ENCODE measurements at regions not wholly inside any gene's neighbourhood (a gene's known extent, or its start where the extent isn't known, plus 50 kb on each side); places are given as distances from the start of the nearest gene placed in this dataset.

- Histone ChIP-seq H3K27me3 (no peaks in the 10 kb centered on the region), H3K4me3 (no peak overlapping the region), H3K9me3 (no peaks in the 10 kb centered on the region), H3K27ac (no peak overlapping the region), H3K36me3 (peaks cover 6% of the 10 kb centered on the region), H3K4me1 (peaks cover 3% of the 10 kb centered on the region)
- TF ChIP-seq CTCF (IDR thresholded peaks at IDR 0.05) (no peak), EP300 (IDR thresholded peaks at IDR 0.05) (no peak), POLR2AphosphoS5 (IDR thresholded peaks at IDR 0.05) (no peak), POLR2A (IDR thresholded peaks at IDR 0.05) (no peak)
- WGBS: 59% methylated on average over 3 of the region's 3 CpGs
- no peak for DNase-seq (ENCODE audit: low spot score in 2 of 2)
Observed at GRCh38 chr1:232484856-232485255, 145.1 kb downstream of the SIPA1L2 start.

- WGBS: 89% methylated on average over 4 of the region's 4 CpGs
- H3K9me3 ChIP-seq: no peaks in the 10 kb centered on the region
- no peak overlapping the region for H3K27ac ChIP-seq
- TF ChIP-seq CTCF (IDR thresholded peaks at IDR 0.05) (no peak), EP300 (IDR thresholded peaks at IDR 0.05) (no peak), POLR2A (IDR thresholded peaks at IDR 0.05) (no peak), POLR2AphosphoS5 (IDR thresholded peaks at IDR 0.05) (no peak)
- H3K36me3 ChIP-seq: peaks cover 6% of the 10 kb centered on the region
- peaks cover 3% of the 10 kb centered on the region for H3K4me1 ChIP-seq
- H3K4me3 ChIP-seq: no peak overlapping the region
- DNase-seq (ENCODE audit: low spot score in 2 of 2): no peak
- H3K27me3 ChIP-seq: no peaks in the 10 kb centered on the region
Observed at GRCh38 chr1:232483826-232484225, 146.1 kb downstream of the SIPA1L2 start.

- no peak for DNase-seq (ENCODE audit: low spot score in 2 of 2)
- TF ChIP-seq CTCF (IDR thresholded peaks at IDR 0.05) (no peak), POLR2A (IDR thresholded peaks at IDR 0.05) (no peak), EP300 (IDR thresholded peaks at IDR 0.05) (no peak), POLR2AphosphoS5 (IDR thresholded peaks at IDR 0.05) (no peak)
- no peaks in the 10 kb centered on the region for H3K27me3 ChIP-seq
Observed at GRCh38 chr1:232481091-232481490, 148.8 kb downstream of the SIPA1L2 start.

GRCh38 chr1:232477728-232478127, 152.2 kb downstream of the SIPA1L2 start:
- peak in 1 of 3 donors; percentile 46 for TF ChIP-seq POLR2AphosphoS5 (IDR thresholded peaks at IDR 0.05)
- no peak for TF ChIP-seq CTCF (IDR thresholded peaks at IDR 0.05)
- H3K4me3 ChIP-seq: no peak overlapping the region
- no peaks in the 10 kb centered on the region for H3K9me3 ChIP-seq
- H3K4me1 ChIP-seq: peaks cover 4% of the 10 kb centered on the region
- no peak for DNase-seq (ENCODE audit: low spot score in 2 of 2)
- H3K27ac ChIP-seq: no peak overlapping the region
- H3K27me3 ChIP-seq: no peaks in the 10 kb centered on the region
- H3K36me3 ChIP-seq: no peaks in the 10 kb centered on the region
- WGBS: 64% methylated on average over 6 of the region's 6 CpGs

More at GRCh38 chr1:232481091-232481490, 148.8 kb downstream of the SIPA1L2 start:
- no peaks in the 10 kb centered on the region for H3K4me1 ChIP-seq
- peaks cover 6% of the 10 kb centered on the region for H3K36me3 ChIP-seq
- no peaks in the 10 kb centered on the region for H3K9me3 ChIP-seq
- H3K4me3 ChIP-seq: no peak overlapping the region
- WGBS: 96% methylated on average over 5 of the region's 5 CpGs
- H3K27ac ChIP-seq: no peak overlapping the region

GRCh38 chr1:232476538-232476950, 153.4 kb downstream of the SIPA1L2 start:
- peaks cover 4% of the 10 kb centered on the region for H3K4me1 ChIP-seq
- H3K27ac ChIP-seq: no peak overlapping the region
- no peak overlapping the region for H3K4me3 ChIP-seq
- no peak for DNase-seq (ENCODE audit: low spot score in 2 of 2)
- H3K27me3 ChIP-seq: no peaks in the 10 kb centered on the region
- H3K36me3 ChIP-seq: no peaks in the 10 kb centered on the region
- no peaks in the 10 kb centered on the region for H3K9me3 ChIP-seq
- TF ChIP-seq EP300 (IDR thresholded peaks at IDR 0.05) (no peak), POLR2AphosphoS5 (IDR thresholded peaks at IDR 0.05) (no peak), CTCF (IDR thresholded peaks at IDR 0.05) (no peak), POLR2A (IDR thresholded peaks at IDR 0.05) (no peak)
- 81% methylated on average over 2 of the region's 2 CpGs for WGBS
